HepG2 (cell line): ENCODE measurements at regions not wholly inside any gene's neighbourhood (a gene's known extent, or its start where the extent isn't known, plus 50 kb on each side); places are given as distances from the start of the nearest gene placed in this dataset.

ENCODE experiments used
- ATAC-seq: fragments of 200-7000 bp; cut with Tn5 transposase; 3 replicates; pipeline ENCODE4 v1.9.1; 2020; ENCODE audit warnings: mild to moderate bottlenecking, moderate library complexity
- BruUV-seq: library from RNA; stranded (reverse); fragments of 400-500 nt; replicated peaks from 2 replicates; lab custom pipeline; 2021; lab: Mats Ljungman, UMichigan
- CTCF ChIA-PET: fragments of 300-600 bp; formaldehyde crosslinking; extraction: SDS; loops from one replicate; lab custom pipeline; 2021; ENCODE audit warnings: low total read pairs, inconsistent platforms, low intra/inter-chr PET ratio; lab: Yijun Ruan, JAX
- POLR2A ChIA-PET: fragments of 350-600 bp; sonication (Branson Sonifier 250); formaldehyde crosslinking; loops from one replicate; lab custom pipeline; 2020; ENCODE audit warnings: antibody characterized with exemption, inconsistent platforms; lab: Yijun Ruan, JAX
- DNase-seq: peaks from one replicate; pipeline ENCODE4 v3.0.0-alpha.2; 2015; ENCODE audit warnings: low spot score
- FAIRE-seq: peaks from 3 replicates; lab custom pipeline; 2011; peaks lifted over from hg19 to GRCh38; lab: Jason Lieb, UNC
- H2AFZ ChIP-seq: one replicate; pipeline ENCODE4 v1.6.1; 2011; ENCODE audit warnings: low read length, inconsistent platforms
- H3K27ac ChIP-seq: fragments of 300-600 bp; 3 replicates; pipeline ENCODE4 v1.8.0; 2011; ENCODE audit warnings: mixed run types, mild to moderate bottlenecking, mixed read lengths, low read length, inconsistent platforms; ENCODE audit not compliant: insufficient read depth; ENCODE audit errors: extremely low read length
- H3K27me3 ChIP-seq, 2 experiments: fragments of 200-600 bp in 1 of 2; 2 replicates in 1 of 2; 3 replicates in 1 of 2; pipeline versions ENCODE4 v1.6.0 to v1.8.0; 2011; ENCODE audit warnings: low read length in 2 of 2, mild to moderate bottlenecking in 2 of 2, moderate library complexity in 2 of 2, inconsistent platforms in 1 of 2; ENCODE audit not compliant: insufficient read depth in 2 of 2, control insufficient read depth in 1 of 2
- H3K36me3 ChIP-seq, 2 experiments: fragments of 200-600 bp in 1 of 2; replicated peaks in 1 of 2; 2 replicates in 1 of 2; 3 replicates in 1 of 2; pipeline versions ENCODE4 v1.5.1 to v1.8.0; 2011; ENCODE audit warnings: low read length in 2 of 2, inconsistent platforms in 1 of 2; ENCODE audit not compliant: insufficient read depth in 2 of 2, control insufficient read depth in 1 of 2
- H3K4me1 ChIP-seq: 2 replicates; pipeline ENCODE4 v1.5.1; 2012; ENCODE audit warnings: low read length, inconsistent platforms; ENCODE audit not compliant: insufficient read depth
- H3K4me2 ChIP-seq: 2 replicates; pipeline ENCODE4 v1.6.0; 2011; ENCODE audit warnings: low read depth, low read length, inconsistent platforms
- H3K4me3 ChIP-seq, 3 experiments: fragments of 200-600 bp in 1 of 3; sonication (generic), shearing (Covaris generic) in 1 of 3; replicated peaks in 1 of 3; 2 replicates each; pipeline ENCODE4 v1.5.1; 2011 to 2016; ENCODE audit warnings: low read length in 3 of 3, inconsistent platforms in 2 of 3, low read depth in 2 of 3, mild to moderate bottlenecking in 2 of 3, control low read depth in 1 of 3, mixed read lengths in 1 of 3; ENCODE audit not compliant: insufficient read depth in 1 of 3
- H3K79me2 ChIP-seq: one replicate; pipeline ENCODE4 v1.6.1; 2011; ENCODE audit warnings: low read length, inconsistent platforms; ENCODE audit not compliant: insufficient read depth
- H3K9ac ChIP-seq: 2 replicates; pipeline ENCODE4 v1.6.0; 2011; ENCODE audit warnings: mild to moderate bottlenecking, low read depth, low read length, inconsistent platforms; ENCODE audit not compliant: insufficient read depth
- H3K9me3 ChIP-seq: 2 replicates; pipeline ENCODE4 v1.5.1; 2012; ENCODE audit warnings: mild to moderate bottlenecking, low read length
- H4K20me1 ChIP-seq: 2 replicates; pipeline ENCODE4 v1.6.0; 2011; ENCODE audit warnings: inconsistent platforms, mild to moderate bottlenecking, low read length, moderate library complexity; ENCODE audit not compliant: insufficient read depth
- DRAP1 ChIP-seq: IDR thresholded peaks from 2 replicates; pipeline ENCODE4 v1.6.1; 2016; ENCODE audit warnings: missing genetic modification reagents, missing compliant biosample characterization
- FOXM1 ChIP-seq: sonication (generic); formaldehyde crosslinking; IDR thresholded peaks from 2 replicates; pipeline ENCODE4 v1.5.0; 2020; ENCODE audit warnings: missing genetic modification reagents
- GMEB1 ChIP-seq: sonication (generic); formaldehyde crosslinking; IDR thresholded peaks from 2 replicates; pipeline ENCODE4 v1.5.1; 2020; ENCODE audit warnings: missing genetic modification reagents, mild to moderate bottlenecking, borderline replicate concordance
- KLF11 ChIP-seq: IDR thresholded peaks from 2 replicates; pipeline ENCODE4 v1.6.1; 2016; ENCODE audit warnings: missing compliant biosample characterization
- MBD4 ChIP-seq: IDR thresholded peaks from 2 replicates; pipeline ENCODE4 v1.6.1; 2012; ENCODE audit warnings: low read length, inconsistent platforms, borderline replicate concordance
- NKX3-1 ChIP-seq: sonication (generic); formaldehyde crosslinking; IDR thresholded peaks from 2 replicates; pipeline ENCODE4 v1.5.0; 2020; ENCODE audit warnings: missing genetic modification reagents
- PHB2 ChIP-seq: fragments of 450-650 bp; IDR thresholded peaks from 2 replicates; pipeline ENCODE4 v1.6.1; 2018; ENCODE audit not compliant: partially characterized antibody
- REPIN1 ChIP-seq: sonication (generic); formaldehyde crosslinking; IDR thresholded peaks from 2 replicates; pipeline ENCODE4 v1.8.0; 2022; ENCODE audit warnings: missing genetic modification reagents, low read depth, mild to moderate bottlenecking, borderline replicate concordance
- SOX6 ChIP-seq, 2 experiments: fragments of 450-650 bp in 1 of 2; sonication (generic) in 1 of 2; formaldehyde crosslinking in 1 of 2; IDR thresholded peaks; 2 replicates each; pipeline versions ENCODE4 v1.4.0 to v1.6.1; 2017 to 2020; ENCODE audit warnings: antibody characterized with exemption in 1 of 2, mild to moderate bottlenecking in 1 of 2, missing genetic modification reagents in 1 of 2
- STAT5B ChIP-seq: sonication (generic); formaldehyde crosslinking; IDR thresholded peaks from 2 replicates; pipeline ENCODE4 v1.4.0; 2020; ENCODE audit warnings: missing genetic modification reagents
- TP53 ChIP-seq: sonication (generic); formaldehyde crosslinking; conservative IDR thresholded peaks from 2 replicates; pipeline ENCODE4 v1.4.0; 2020; ENCODE audit warnings: missing genetic modification reagents
- ZBTB3 ChIP-seq: sonication (generic); formaldehyde crosslinking; IDR thresholded peaks from 2 replicates; pipeline ENCODE4 v1.4.0; 2020; ENCODE audit warnings: low read depth, mild to moderate bottlenecking, moderate library complexity, missing genetic modification reagents, borderline replicate concordance
- ZBTB38 ChIP-seq: sonication (generic); formaldehyde crosslinking; IDR thresholded peaks from 2 replicates; pipeline ENCODE4 v1.5.1; 2020; ENCODE audit warnings: mild to moderate bottlenecking, missing genetic modification reagents
- ZNF101 ChIP-seq: sonication (generic); formaldehyde crosslinking; IDR thresholded peaks from 2 replicates; pipeline ENCODE4 v1.4.0; 2020; ENCODE audit warnings: mild to moderate bottlenecking, low read depth, missing genetic modification reagents, borderline replicate concordance
- ZNF260 ChIP-seq: sonication (generic); formaldehyde crosslinking; IDR thresholded peaks from 2 replicates; pipeline ENCODE4 v1.4.0; 2020; ENCODE audit warnings: missing genetic modification reagents, low read depth, mild to moderate bottlenecking, borderline replicate concordance
- ZNF329 ChIP-seq: sonication (generic); formaldehyde crosslinking; IDR thresholded peaks from 2 replicates; pipeline ENCODE4 v1.9.0; 2021; ENCODE audit warnings: low read depth, mild to moderate bottlenecking, missing genetic modification reagents
- ZNF350 ChIP-seq: sonication (generic); formaldehyde crosslinking; IDR thresholded peaks from 2 replicates; pipeline ENCODE4 v1.4.0; 2020; ENCODE audit warnings: mild to moderate bottlenecking, low read depth, missing genetic modification reagents, borderline replicate concordance
- ZNF446 ChIP-seq: sonication (generic); formaldehyde crosslinking; IDR thresholded peaks from 2 replicates; pipeline ENCODE4 v1.5.0; 2020; ENCODE audit warnings: mild to moderate bottlenecking, missing genetic modification reagents
- WGBS: methylation state at CpG from one replicate; pipeline ENCODE4 v1.1.6; 2017; ENCODE audit warnings: low lambda C conversion rate; 5-methylcytosine and 5-hydroxymethylcytosine counted together
- in situ Hi-C: cut with HindIII; loops from 2 replicates; pipeline ENCODE4 v1.10.0; 2017; ENCODE audit warnings: low pct_unique_long_range_greater_than_20kb; ENCODE audit not compliant: extremely low pct_ligation_motif_present
- intact Hi-C: fragments of 100-400 bp; cut with micrococcal nuclease; formaldehyde crosslinking; loops from one replicate; pipeline ENCODE4 v1.10.0; 2022; ENCODE audit not compliant: unreplicated experiment
- TF ChIP-seq, protein P1 (sequence below): sonication (generic); formaldehyde crosslinking; IDR thresholded peaks from 2 replicates; pipeline ENCODE4 v1.4.0; 2020; ENCODE audit warnings: missing genetic modification reagents, mild to moderate bottlenecking, borderline replicate concordance

- BruUV-seq: no TSS peak
- CTCF ChIA-PET: no interaction called here
- DNase-seq (no peak), ATAC-seq (no peak), FAIRE-seq (no peak)
- TF ChIP-seq GMEB1 (CRISPR knock-in tag) (no peak), DRAP1 (no peak), KLF11 (CRISPR knock-in tag) (no peak), FOXM1 (no peak), STAT5B (CRISPR knock-in tag) (no peak), ZNF446 (CRISPR knock-in tag) (no peak), ZNF350 (CRISPR knock-in tag) (no peak), TP53 (CRISPR knock-in tag) (no peak), PHB2 (no peak), ZNF329 (CRISPR knock-in tag) (no peak), ZBTB38 (no peak), ZBTB3 (CRISPR knock-in tag) (no peak), ZNF260 (CRISPR knock-in tag) (no peak), REPIN1 (no peak), SOX6 (IDR thresholded peaks at IDR 0.05) (no peak), SOX6 (CRISPR knock-in tag; IDR thresholded peaks at IDR 0.05) (no peak), NKX3-1 (CRISPR knock-in tag) (no peak), ZNF101 (CRISPR knock-in tag) (no peak), MBD4 (no peak)
- TF ChIP-seq, protein P1, sequence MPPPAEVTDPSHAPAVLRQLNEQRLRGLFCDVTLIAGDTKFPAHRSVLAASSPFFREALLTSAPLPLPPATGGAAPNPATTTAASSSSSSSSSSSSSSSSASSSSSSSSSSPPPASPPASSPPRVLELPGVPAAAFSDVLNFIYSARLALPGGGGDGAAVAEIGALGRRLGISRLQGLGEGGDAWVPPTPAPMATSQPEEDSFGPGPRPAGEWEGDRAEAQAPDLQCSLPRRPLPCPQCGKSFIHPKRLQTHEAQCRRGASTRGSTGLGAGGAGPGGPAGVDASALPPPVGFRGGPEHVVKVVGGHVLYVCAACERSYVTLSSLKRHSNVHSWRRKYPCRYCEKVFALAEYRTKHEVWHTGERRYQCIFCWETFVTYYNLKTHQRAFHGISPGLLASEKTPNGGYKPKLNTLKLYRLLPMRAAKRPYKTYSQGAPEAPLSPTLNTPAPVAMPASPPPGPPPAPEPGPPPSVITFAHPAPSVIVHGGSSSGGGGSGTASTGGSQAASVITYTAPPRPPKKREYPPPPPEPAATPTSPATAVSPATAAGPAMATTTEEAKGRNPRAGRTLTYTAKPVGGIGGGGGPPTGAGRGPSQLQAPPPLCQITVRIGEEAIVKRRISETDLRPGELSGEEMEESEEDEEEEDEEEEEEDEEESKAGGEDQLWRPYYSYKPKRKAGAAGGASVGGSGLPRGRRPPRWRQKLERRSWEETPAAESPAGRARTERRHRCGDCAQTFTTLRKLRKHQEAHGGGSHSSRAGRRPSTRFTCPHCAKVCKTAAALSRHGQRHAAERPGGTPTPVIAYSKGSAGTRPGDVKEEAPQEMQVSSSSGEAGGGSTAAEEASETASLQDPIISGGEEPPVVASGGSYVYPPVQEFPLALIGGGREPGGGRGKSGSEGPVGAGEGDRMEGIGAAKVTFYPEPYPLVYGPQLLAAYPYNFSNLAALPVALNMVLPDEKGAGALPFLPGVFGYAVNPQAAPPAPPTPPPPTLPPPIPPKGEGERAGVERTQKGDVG: no peak
- no peak overlapping the region for H3K27ac ChIP-seq
- H3K4me1 ChIP-seq: no peaks in the 10 kb centered on the region
- in situ Hi-C loops: no loop called here
- intact Hi-C loops: no loop called here
- H3K4me2 ChIP-seq: no peak overlapping the region
- POLR2A ChIA-PET: no interaction called here
- WGBS: 3% methylated on average over 1 of the region's 1 CpG
- no peak overlapping the region for H2AFZ ChIP-seq
- no peaks in the 10 kb centered on the region for H3K36me3 ChIP-seq
- H3K4me3 ChIP-seq: no peak overlapping the region
- H3K79me2 ChIP-seq: no peaks in the 10 kb centered on the region
- no peaks in the 10 kb centered on the region for H3K27me3 ChIP-seq
- no peak overlapping the region for H3K9ac ChIP-seq
- H4K20me1 ChIP-seq: no peaks in the 10 kb centered on the region
- H3K9me3 ChIP-seq: peaks cover 92% of the 10 kb centered on the region
These were observed 1147.9 kb downstream of the UQCRFS1 start for GRCh38 chr19:28065026-28065425.
